Activated CD4-positive, alpha-beta memory T cell treated with anti-CD3 and anti-CD28 coated beads, Interleukin-2, amount 10 ng/mL, durations not matched to agents 7 days and 5 days (primary cell): ENCODE measurements at regions not wholly inside any gene's neighbourhood (a gene's known extent, or its start where the extent isn't known, plus 50 kb on each side); places are given as distances from the start of the nearest gene placed in this dataset.
"Not testable (repeated sequence)": the region's sequence is repeated elsewhere in the genome, so short reads cannot be mapped to it uniquely, and the experiment has no call there.

Experiments used
- CTCF ChIA-PET: fragments of 350-600 bp; sonication (Branson Sonifier 250); formaldehyde crosslinking; loops from one replicate; lab custom pipeline; 2021; ENCODE audit warnings: antibody characterized with exemption, inconsistent platforms; lab: Charles Lee
- POLR2A ChIA-PET: fragments of 350-600 bp; sonication (Branson Sonifier 250); formaldehyde crosslinking; loops from one replicate; lab custom pipeline; 2021; ENCODE audit warnings: antibody characterized with exemption; lab: Charles Lee
- DNase-seq: peaks from one replicate; pipeline ENCODE4 v3.0.0-alpha.2; 2020
- H3K27ac Mint-ChIP-seq: one replicate; pipeline ENCODE4 v1.8.0; 2021; ENCODE audit warnings: mild to moderate bottlenecking, mixed read lengths
- H3K27me3 Mint-ChIP-seq: one replicate; pipeline ENCODE4 v1.8.0; 2021; ENCODE audit warnings: mixed read lengths
- H3K36me3 Mint-ChIP-seq: one replicate; pipeline ENCODE4 v1.8.0; 2021; ENCODE audit warnings: low read depth, mixed read lengths
- H3K4me1 Mint-ChIP-seq: one replicate; pipeline ENCODE4 v1.8.0; 2021; ENCODE audit warnings: mixed read lengths
- H3K4me3 Mint-ChIP-seq: one replicate; pipeline ENCODE4 v1.8.0; 2021; ENCODE audit warnings: mild to moderate bottlenecking, mixed read lengths
- H3K9me3 Mint-ChIP-seq: one replicate; pipeline ENCODE4 v1.8.0; 2021; ENCODE audit warnings: mixed read lengths

DNA sequence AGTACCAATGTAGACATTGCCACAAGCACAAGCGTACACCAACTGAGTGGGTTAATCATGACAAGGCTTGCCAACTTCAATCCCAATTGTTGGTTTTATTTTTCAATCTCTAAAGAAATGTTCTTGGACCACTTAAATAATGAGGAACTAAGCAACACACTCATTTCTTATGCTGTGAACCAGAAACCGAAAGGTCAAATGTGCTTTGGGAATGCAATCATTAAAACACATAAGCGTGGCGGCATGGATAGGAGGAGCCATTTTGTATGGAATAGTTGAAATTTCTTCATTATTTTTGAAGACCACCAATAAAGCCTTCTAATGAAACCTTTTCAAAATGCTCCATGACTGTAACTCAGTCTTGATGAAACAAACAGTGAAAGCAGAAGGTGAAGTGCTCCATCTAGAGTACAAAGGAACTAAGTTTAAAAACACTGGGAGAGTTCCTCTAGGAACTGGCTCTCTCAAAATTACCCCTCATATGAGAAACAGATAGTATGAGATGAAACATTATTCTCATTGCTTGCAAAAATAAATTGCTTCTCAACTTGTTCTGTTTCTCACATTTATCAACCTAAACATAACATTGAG is 113.2 kb upstream of the CHST9 start:
- CTCF ChIA-PET = no interaction called here
- Mint-ChIP-seq H3K4me1 (no peaks in the 10 kb centered on the region), H3K4me3 (no peak overlapping the region), H3K27me3 (no peaks in the 10 kb centered on the region), H3K36me3 (no peaks in the 10 kb centered on the region), H3K9me3 (peaks cover 6% of the 10 kb centered on the region), H3K27ac (no peak overlapping the region)
- no peak for DNase-seq
- POLR2A ChIA-PET = no interaction called here

GRCh38 chr18:27285973-27286562 is 101.0 kb upstream of the CHST9 start:
- H3K9me3 Mint-ChIP-seq, H3K36me3 Mint-ChIP-seq, POLR2A ChIA-PET, H3K4me3 Mint-ChIP-seq, H3K27ac Mint-ChIP-seq, H3K4me1 Mint-ChIP-seq, H3K27me3 Mint-ChIP-seq, DNase-seq, CTCF ChIA-PET: not testable (repeated sequence)

DNA sequence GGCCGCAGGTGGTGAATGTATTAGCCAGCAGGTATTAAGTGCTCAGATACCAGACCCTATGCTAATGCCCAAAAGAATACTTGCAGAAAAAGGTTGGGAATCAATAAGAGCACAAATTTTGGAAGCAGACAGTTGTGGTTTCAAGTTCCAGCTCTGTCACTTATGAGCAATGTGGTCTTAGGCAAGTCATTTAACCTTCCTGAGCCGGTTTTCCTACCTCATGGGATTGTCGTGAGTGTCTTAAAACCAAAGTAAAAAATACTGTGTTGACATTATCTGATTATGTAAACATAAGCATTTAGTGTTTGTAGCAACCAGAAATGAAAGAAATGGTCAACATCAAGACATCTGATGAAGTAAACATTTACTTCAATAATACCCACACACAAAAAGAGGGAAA is 93.0 kb upstream of the CHST9 start:
- Mint-ChIP-seq H3K27me3 (no peaks in the 10 kb centered on the region), H3K4me1 (no peaks in the 10 kb centered on the region), H3K9me3 (peaks cover 16% of the 10 kb centered on the region), H3K4me3 (no peak overlapping the region), H3K36me3 (no peaks in the 10 kb centered on the region), H3K27ac (no peak overlapping the region)
- ChIA-PET POLR2A (no interaction called here), CTCF (no interaction called here)
- no peak for DNase-seq

DNA sequence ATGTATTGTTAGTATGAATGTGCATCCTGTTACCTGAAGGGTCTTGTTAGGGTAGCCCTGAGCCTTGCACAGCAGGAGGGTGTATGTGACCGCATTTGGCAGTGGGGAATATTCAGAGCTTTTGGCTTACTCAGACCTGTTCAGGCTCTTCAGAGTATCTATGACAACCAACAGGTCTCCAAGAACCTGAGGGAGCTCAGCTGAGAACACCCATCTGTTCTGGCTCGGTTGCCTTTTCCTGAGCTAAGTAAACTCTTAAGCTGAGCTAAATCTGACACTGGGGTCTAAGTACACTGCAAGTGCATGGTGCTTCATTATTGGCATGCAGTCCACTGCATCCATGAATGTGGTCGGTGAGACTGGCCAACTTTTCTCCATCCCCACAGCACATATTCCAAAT is 92.4 kb upstream of the CHST9 start:
- peaks cover 16% of the 10 kb centered on the region for H3K9me3 Mint-ChIP-seq
- H3K4me1 Mint-ChIP-seq = no peaks in the 10 kb centered on the region
- H3K4me3 Mint-ChIP-seq = no peak overlapping the region
- H3K27ac Mint-ChIP-seq = no peak overlapping the region
- CTCF ChIA-PET = no interaction called here
- POLR2A ChIA-PET = no interaction called here
- no peak for DNase-seq
- no peaks in the 10 kb centered on the region for H3K27me3 Mint-ChIP-seq
- H3K36me3 Mint-ChIP-seq = no peaks in the 10 kb centered on the region

GRCh38 chr18:27276886-27277285 is 91.8 kb upstream of the CHST9 start:
- CTCF ChIA-PET = no interaction called here
- Mint-ChIP-seq H3K4me1 (no peaks in the 10 kb centered on the region), H3K9me3 (peaks cover 16% of the 10 kb centered on the region), H3K27me3 (no peaks in the 10 kb centered on the region), H3K36me3 (no peaks in the 10 kb centered on the region), H3K27ac (no peak overlapping the region), H3K4me3 (no peak overlapping the region)
- POLR2A ChIA-PET = no interaction called here
- no peak for DNase-seq

DNA sequence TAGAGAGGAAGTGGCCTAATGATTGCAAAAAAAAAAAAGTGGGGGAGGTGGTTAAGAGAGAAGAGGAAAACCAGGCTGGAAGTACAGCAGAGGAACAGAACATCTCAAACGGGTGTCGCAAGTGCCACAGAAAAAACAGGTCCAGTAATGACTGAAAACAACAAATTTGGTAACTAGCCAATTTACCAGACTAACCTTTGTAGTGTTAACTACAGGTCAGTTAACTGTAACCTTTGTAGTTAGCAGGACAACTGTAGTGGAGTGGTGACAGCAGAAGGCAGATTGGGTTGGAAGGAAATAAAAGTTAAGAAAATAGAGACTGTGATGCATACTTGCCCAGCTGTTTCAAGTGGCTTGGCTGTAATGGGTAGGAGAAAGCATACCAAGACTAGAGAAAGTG is 91.4 kb upstream of the CHST9 start:
- Mint-ChIP-seq H3K27me3 (no peaks in the 10 kb centered on the region), H3K9me3 (peaks cover 16% of the 10 kb centered on the region), H3K27ac (no peak overlapping the region), H3K4me1 (no peaks in the 10 kb centered on the region), H3K36me3 (no peaks in the 10 kb centered on the region), H3K4me3 (no peak overlapping the region)
- ChIA-PET POLR2A (no interaction called here), CTCF (no interaction called here)
- DNase-seq = no peak

DNA sequence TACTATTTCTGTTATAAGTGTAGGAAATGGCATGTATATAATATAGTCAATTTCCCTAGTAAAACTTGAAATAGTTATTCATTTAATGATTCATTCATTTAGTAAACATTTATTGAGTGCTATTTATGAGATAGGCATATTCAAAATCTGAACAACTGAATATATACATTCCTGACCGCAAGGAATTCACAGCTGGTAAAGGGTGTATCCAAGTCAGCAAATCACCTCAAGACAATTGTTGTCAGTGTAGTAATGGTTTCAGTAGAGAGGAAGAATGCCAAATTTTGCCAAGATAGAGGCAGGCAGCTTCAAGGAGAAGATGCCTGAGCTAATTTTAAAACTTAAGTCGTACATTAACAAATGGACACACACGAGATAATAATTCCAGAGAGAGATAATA is 89.8 kb upstream of the CHST9 start:
- no peak overlapping the region for H3K27ac Mint-ChIP-seq
- peaks cover 16% of the 10 kb centered on the region for H3K9me3 Mint-ChIP-seq
- POLR2A ChIA-PET = no interaction called here
- no peaks in the 10 kb centered on the region for H3K4me1 Mint-ChIP-seq
- no peaks in the 10 kb centered on the region for H3K27me3 Mint-ChIP-seq
- no peaks in the 10 kb centered on the region for H3K36me3 Mint-ChIP-seq
- CTCF ChIA-PET = no interaction called here
- no peak for DNase-seq
- H3K4me3 Mint-ChIP-seq = no peak overlapping the region

DNA sequence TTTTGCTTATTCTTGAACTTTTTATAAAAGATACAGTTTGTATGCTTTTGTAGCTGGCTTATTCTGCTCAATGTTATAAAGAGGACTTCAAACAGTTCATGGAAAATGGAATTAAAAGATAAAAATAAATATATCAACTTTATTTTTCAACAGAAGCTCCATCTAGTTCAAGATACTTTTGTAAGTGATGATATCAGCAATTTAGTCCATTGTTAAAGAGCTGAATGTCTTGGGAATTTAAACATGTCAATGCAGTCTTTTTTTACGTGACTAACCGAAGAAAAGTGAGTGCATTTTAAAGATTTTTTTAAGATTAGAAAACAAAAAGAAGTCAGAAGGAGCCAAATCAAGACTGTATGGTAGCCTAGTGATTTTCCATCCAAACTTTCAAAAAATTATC is 85.4 kb upstream of the CHST9 start:
- Mint-ChIP-seq H3K4me1 (no peaks in the 10 kb centered on the region), H3K9me3 (peaks cover 5% of the 10 kb centered on the region), H3K27ac (no peak overlapping the region), H3K27me3 (no peaks in the 10 kb centered on the region), H3K4me3 (no peak overlapping the region), H3K36me3 (no peaks in the 10 kb centered on the region)
- no peak for DNase-seq
- ChIA-PET POLR2A (no interaction called here), CTCF (no interaction called here)

GRCh38 chr18:27263369-27263768 is 78.3 kb upstream of the CHST9 start:
- Mint-ChIP-seq H3K27ac (no peak overlapping the region), H3K4me3 (no peak overlapping the region), H3K27me3 (no peaks in the 10 kb centered on the region), H3K9me3 (peaks cover 7% of the 10 kb centered on the region), H3K4me1 (no peaks in the 10 kb centered on the region), H3K36me3 (no peaks in the 10 kb centered on the region)
- CTCF ChIA-PET = no interaction called here
- DNase-seq = no peak
- POLR2A ChIA-PET = no interaction called here

DNA sequence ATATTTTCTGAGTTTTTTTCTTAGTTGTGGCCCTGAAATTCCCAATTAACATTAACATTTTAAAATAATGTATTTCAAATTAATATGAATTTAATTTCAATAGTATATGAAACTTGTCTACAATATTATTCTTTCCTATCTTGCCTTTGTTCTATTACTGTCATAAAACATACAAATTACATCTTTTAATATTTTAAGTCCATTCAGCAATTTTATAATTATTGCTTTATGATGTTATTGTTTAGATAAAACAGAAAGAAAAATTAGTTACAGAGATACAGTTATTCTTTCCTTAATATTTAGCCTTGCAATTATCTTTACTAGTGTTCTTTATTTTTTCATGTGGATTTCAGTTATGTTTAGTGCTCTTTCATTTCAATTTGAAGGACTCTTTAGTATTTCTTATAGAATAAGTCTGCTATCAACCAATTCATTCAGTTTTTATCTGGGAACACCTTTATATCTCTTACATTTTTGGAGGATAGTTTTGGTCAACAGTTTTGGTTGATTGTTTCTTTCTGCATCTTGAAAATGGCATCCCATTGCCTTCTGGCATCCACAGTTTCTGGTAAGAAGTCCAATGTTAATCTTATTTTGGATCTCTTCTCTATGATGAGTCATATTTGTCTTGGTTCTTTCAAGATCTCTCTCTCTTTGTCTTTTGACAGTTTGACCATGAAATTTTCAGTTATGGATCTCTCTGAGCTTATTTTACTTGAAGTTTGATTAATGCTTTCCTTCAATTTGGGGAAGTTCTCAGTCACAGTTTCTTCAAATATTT is 76.9 kb upstream of the CHST9 start:
- no peak overlapping the region for H3K27ac Mint-ChIP-seq
- ChIA-PET POLR2A (no interaction called here), CTCF (no interaction called here)
- DNase-seq = no peak
- H3K4me1 Mint-ChIP-seq = no peaks in the 10 kb centered on the region
- no peaks in the 10 kb centered on the region for H3K27me3 Mint-ChIP-seq
- H3K9me3 Mint-ChIP-seq = peaks cover 4% of the 10 kb centered on the region
- no peaks in the 10 kb centered on the region for H3K36me3 Mint-ChIP-seq
- H3K4me3 Mint-ChIP-seq = no peak overlapping the region

GRCh38 chr18:27253571-27253970 is 68.5 kb upstream of the CHST9 start:
- H3K9me3 Mint-ChIP-seq = peaks cover 13% of the 10 kb centered on the region
- no peak for DNase-seq
- H3K27me3 Mint-ChIP-seq = no peaks in the 10 kb centered on the region
- CTCF ChIA-PET = no interaction called here
- POLR2A ChIA-PET = no interaction called here
- H3K4me3 Mint-ChIP-seq = no peak overlapping the region
- H3K4me1 Mint-ChIP-seq = no peaks in the 10 kb centered on the region
- H3K36me3 Mint-ChIP-seq = no peaks in the 10 kb centered on the region
- no peak overlapping the region for H3K27ac Mint-ChIP-seq

DNA sequence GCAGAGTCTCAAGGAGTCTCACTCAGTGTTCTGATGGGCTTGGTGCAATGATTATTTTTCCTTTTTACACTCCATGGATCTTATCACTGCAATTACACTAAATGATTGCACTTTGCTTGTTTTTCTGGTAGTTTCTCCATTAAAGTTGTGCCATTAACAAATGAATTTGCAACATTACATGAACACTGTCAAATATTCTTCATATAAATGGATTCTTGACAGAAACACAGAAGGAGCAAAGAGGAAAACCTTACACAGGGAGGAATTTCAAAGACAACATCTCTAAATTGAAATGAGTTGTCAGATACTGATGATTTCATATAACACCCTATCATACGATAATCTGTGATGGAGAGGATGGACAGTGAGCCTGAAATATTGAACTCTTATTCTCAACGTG is 65.4 kb upstream of the CHST9 start:
- no peak overlapping the region for H3K4me3 Mint-ChIP-seq
- no peak overlapping the region for H3K27ac Mint-ChIP-seq
- peaks cover 17% of the 10 kb centered on the region for H3K9me3 Mint-ChIP-seq
- POLR2A ChIA-PET = no interaction called here
- no peaks in the 10 kb centered on the region for H3K4me1 Mint-ChIP-seq
- CTCF ChIA-PET = no interaction called here
- H3K27me3 Mint-ChIP-seq = no peaks in the 10 kb centered on the region
- no peak for DNase-seq
- no peaks in the 10 kb centered on the region for H3K36me3 Mint-ChIP-seq

- H3K27ac Mint-ChIP-seq = no peak overlapping the region
- POLR2A ChIA-PET = no interaction called here
- no peaks in the 10 kb centered on the region for H3K36me3 Mint-ChIP-seq
- H3K9me3 Mint-ChIP-seq = peaks cover 17% of the 10 kb centered on the region
- H3K27me3 Mint-ChIP-seq = no peaks in the 10 kb centered on the region
- CTCF ChIA-PET = no interaction called here
- no peaks in the 10 kb centered on the region for H3K4me1 Mint-ChIP-seq
- no peak overlapping the region for H3K4me3 Mint-ChIP-seq
- DNase-seq = no peak
Observed at GRCh38 chr18:27249933-27250332, 64.8 kb upstream of the CHST9 start.

GRCh38 chr18:27244259-27244658 is 59.2 kb upstream of the CHST9 start:
- ChIA-PET POLR2A (no interaction called here), CTCF (no interaction called here)
- H3K4me3 Mint-ChIP-seq = no peak overlapping the region
- H3K9me3 Mint-ChIP-seq = peaks cover 9% of the 10 kb centered on the region
- no peaks in the 10 kb centered on the region for H3K4me1 Mint-ChIP-seq
- H3K27me3 Mint-ChIP-seq = no peaks in the 10 kb centered on the region
- no peak for DNase-seq
- no peak overlapping the region for H3K27ac Mint-ChIP-seq
- H3K36me3 Mint-ChIP-seq = no peaks in the 10 kb centered on the region
